Tibial artery (tissue), 4 donors: ENCODE measurements at regions not wholly inside any gene's neighbourhood (a gene's known extent, or its start where the extent isn't known, plus 50 kb on each side); places are given as distances from the start of the nearest gene placed in this dataset.

Source experiments
- DNase-seq, 2 donors: peaks; one replicate each; pipeline ENCODE4 v3.0.0-alpha.2; 2019
- H3K27ac ChIP-seq, 2 donors: fragments of 200-600 bp; sonication (generic) in 1 of 2; 1 replicate in 1 of 2; 2 replicates in 1 of 2; pipeline ENCODE4 v1.5.1; 2018 to 2019; ENCODE audit warnings: mild to moderate bottlenecking in 1 of 2
- H3K27me3 ChIP-seq, 2 donors: fragments of 200-600 bp; sonication (generic) in 1 of 2; one replicate each; pipeline versions ENCODE4 v1.5.1 to v1.6.0; 2016 to 2019
- H3K36me3 ChIP-seq, 3 donors: fragments of 200-600 bp; sonication (generic) in 2 of 3; one replicate each; pipeline ENCODE4 v1.5.1; 2016 to 2019; ENCODE audit warnings: mild to moderate bottlenecking in 2 of 3
- H3K4me1 ChIP-seq, 4 donors: fragments of 200-600 bp; sonication (generic) in 2 of 4; 1 replicate in 3 of 4; 2 replicates in 1 of 4; pipeline ENCODE4 v1.5.1; 2016 to 2019
- H3K4me3 ChIP-seq, 2 donors: fragments of 200-600 bp; sonication (generic) in 1 of 2; 1 replicate in 1 of 2; 2 replicates in 1 of 2; pipeline ENCODE4 v1.5.1; 2018 to 2019; ENCODE audit warnings: mild to moderate bottlenecking in 2 of 2
- H3K9me3 ChIP-seq, 3 donors: fragments of 200-600 bp; sonication (generic) in 1 of 3; one replicate each; pipeline ENCODE4 v1.5.1; 2016 to 2019
- CTCF ChIP-seq, 2 experiments: fragments of 200-600 bp in 1 of 2; fragments of 450-650 bp in 1 of 2; IDR thresholded peaks; one replicate each; pipeline ENCODE4 v1.5.1; 2017 to 2019; ENCODE audit warnings: antibody characterized with exemption in 2 of 2, mild to moderate bottlenecking in 1 of 2, moderate library complexity in 1 of 2
- intact Hi-C: fragments of 100-400 bp; cut with DNase I; formaldehyde crosslinking; loops from one replicate; pipeline ENCODE4 v1.15.0; 2023; ENCODE audit warnings: low total_unique reads

GRCh38 chr5:175257128-175257846, 186.7 kb downstream of the DRD1 start:
- TF ChIP-seq CTCF (IDR thresholded peaks at IDR 0.05): no peak
- Histone ChIP-seq H3K36me3 (no peaks in the 10 kb centered on the region), H3K4me1 (peaks cover 0 to 27% (median 16%) of the 10 kb centered on the region in 4 donors), H3K4me3 (no peak overlapping the region), H3K27ac (no peak overlapping the region), H3K9me3 (no peaks in the 10 kb centered on the region), H3K27me3 (no peaks in the 10 kb centered on the region)
- no peak for DNase-seq
- intact Hi-C loops: no loop called here

DNA sequence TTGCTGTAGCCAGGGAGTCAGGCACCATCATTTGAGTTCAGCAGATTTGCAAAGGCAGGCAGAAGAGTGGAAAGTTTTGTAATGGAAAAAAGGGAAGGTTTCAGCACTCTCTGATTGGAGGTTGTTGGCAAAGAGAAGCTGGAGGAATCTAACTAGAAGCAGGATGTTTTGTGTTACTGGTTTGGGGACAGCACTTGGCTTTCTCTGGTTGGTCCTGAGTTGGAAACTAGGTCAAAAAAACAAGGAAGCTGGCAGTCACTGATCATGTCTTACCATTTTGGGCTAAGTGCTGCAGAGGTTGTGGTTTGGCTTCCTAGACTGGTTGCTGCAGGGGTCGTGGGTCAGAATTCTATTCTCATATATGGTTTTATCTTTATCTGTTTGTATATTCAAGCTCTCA, 189.8 kb downstream of the DRD1 start:
- peaks cover 0 to 33% (median 16%) of the 10 kb centered on the region in 4 donors for H3K4me1 ChIP-seq
- intact Hi-C loops: no loop called here
- H3K27ac ChIP-seq: peak overlapping the region; percentile 38 to 43
- DNase-seq: no peak
- H3K27me3 ChIP-seq: no peaks in the 10 kb centered on the region
- no peak overlapping the region for H3K4me3 ChIP-seq
- H3K9me3 ChIP-seq: no peaks in the 10 kb centered on the region
- TF ChIP-seq CTCF (IDR thresholded peaks at IDR 0.05): no peak
- no peaks in the 10 kb centered on the region for H3K36me3 ChIP-seq

- Histone ChIP-seq H3K4me3 (no peak overlapping the region), H3K27me3 (no peaks in the 10 kb centered on the region), H3K4me1 (peaks cover 0 to 33% (median 16%) of the 10 kb centered on the region in 4 donors), H3K27ac (peak overlapping the region; percentile 38 to 43), H3K9me3 (no peaks in the 10 kb centered on the region), H3K36me3 (no peaks in the 10 kb centered on the region)
- TF ChIP-seq CTCF (IDR thresholded peaks at IDR 0.05): no peak
- intact Hi-C loops: no loop called here
- no peak for DNase-seq
These were observed 190.4 kb downstream of the DRD1 start for GRCh38 chr5:175253597-175253996.

DNA sequence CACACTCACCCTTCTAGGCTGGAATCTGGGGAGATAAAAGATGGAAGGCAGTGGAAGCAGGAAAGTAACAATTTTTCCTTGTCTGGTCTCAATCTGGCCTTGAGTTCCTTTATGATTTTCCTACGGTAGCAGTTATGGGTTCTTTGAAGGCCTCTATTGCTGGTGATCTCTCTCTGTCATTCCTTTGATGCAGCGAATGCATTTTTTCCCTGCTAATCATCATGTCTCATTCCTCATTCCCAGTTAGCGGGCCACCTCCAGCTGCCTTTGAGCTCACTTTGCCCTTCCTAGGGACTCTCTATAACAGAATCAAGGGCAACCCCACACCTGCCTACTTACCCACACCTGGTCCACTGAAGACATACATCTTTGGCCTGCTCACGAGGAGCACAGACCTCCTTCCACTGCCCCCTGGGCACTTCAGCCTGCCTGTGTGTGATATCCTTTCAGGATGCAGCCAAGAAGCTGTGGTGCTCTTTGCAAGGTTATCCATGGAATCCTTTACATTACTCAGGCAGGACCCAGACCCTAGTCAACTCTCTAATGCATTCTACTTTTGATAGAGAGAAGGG, 191.7 kb downstream of the DRD1 start:
- Histone ChIP-seq H3K36me3 (no peaks in the 10 kb centered on the region), H3K27ac (no peak overlapping the region), H3K9me3 (no peaks in the 10 kb centered on the region), H3K4me3 (no peak overlapping the region), H3K27me3 (no peaks in the 10 kb centered on the region), H3K4me1 (peaks cover 0 to 38% (median 16%) of the 10 kb centered on the region in 4 donors)
- no peak for TF ChIP-seq CTCF (IDR thresholded peaks at IDR 0.05)
- intact Hi-C loops: no loop called here
- no peak for DNase-seq

- no peak overlapping the region for H3K27ac ChIP-seq
- DNase-seq: no peak
- H3K4me3 ChIP-seq: no peak overlapping the region
- no peaks in the 10 kb centered on the region for H3K9me3 ChIP-seq
- no peaks in the 10 kb centered on the region for H3K36me3 ChIP-seq
- intact Hi-C loops: no loop called here
- TF ChIP-seq CTCF (IDR thresholded peaks at IDR 0.05): no peak
- no peaks in the 10 kb centered on the region for H3K27me3 ChIP-seq
- peaks cover 0 to 57% (median 25%) of the 10 kb centered on the region in 4 donors for H3K4me1 ChIP-seq
These were observed 193.6 kb downstream of the DRD1 start for GRCh38 chr5:175250426-175250825.
